ENCODE measurements at regions not wholly inside any gene's neighbourhood (a gene's known extent, or its start where the extent isn't known, plus 50 kb on each side); places are given as distances from the start of the nearest gene placed in this dataset.

DNA sequence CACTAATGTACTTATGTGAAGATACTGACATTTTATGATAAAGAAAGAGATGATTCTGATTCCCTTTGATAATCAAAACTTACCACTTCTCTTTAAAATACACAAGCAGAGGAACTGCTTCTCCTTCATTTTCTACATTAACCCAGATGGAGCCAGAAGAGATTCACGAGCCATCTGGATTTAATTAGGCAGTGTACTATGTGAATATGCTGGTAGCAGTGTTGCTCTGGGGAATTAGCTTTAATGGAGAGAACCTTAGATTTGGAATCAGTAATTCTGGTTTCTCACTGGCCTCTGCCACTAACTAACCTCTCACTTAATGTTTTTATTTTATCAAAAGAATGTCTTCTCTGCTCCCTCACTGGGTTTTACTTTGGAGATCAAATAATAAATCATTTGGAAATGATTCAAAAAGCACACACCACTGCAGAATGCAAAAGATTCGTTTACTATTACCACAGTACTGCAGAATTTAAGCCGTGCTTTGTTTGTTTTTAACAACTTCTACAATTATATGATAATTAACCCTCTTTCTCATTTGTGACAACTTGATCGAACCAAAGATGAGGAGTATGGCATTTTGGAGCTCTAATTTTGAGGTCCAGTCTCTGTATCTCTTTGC is 77.5 kb upstream of the PHYHIPL start:
- FAIRE-seq (no peak), ATAC-seq (no peak), DNase-seq (ENCODE audit: low read depth, low spot score) (no peak)
- no peak overlapping the region for H2AFZ ChIP-seq (ENCODE audit: control insufficient read depth, low read depth, low read length)
- H3K9me3 ChIP-seq (replicated peaks; ENCODE audit: control insufficient read depth, insufficient read depth, low read length) = no peaks in the 10 kb centered on the region
- H3K4me3 ChIP-seq = no peak overlapping the region
- POLR2A ChIA-PET = interaction anchor here (0.8 to 1.9 kb wide), 4 partner anchors 9 to 30 kb away, joined by 3 to 6 read pairs (median 3); no protein-coding TSS in a partner anchor
- no peaks in the 10 kb centered on the region for H3K36me3 ChIP-seq (ENCODE audit: control insufficient read depth in 2 of 2, insufficient read depth in 2 of 2, low read length in 1 of 2)
- SMC1A ChIA-PET (ENCODE audit: uncharacterized antibody, unreplicated experiment) = interaction anchor here (0.8 to 13.1 kb wide), 11 partner anchors 10 to 146 kb away, joined by 3 to 328 read pairs (median 4); no protein-coding TSS in a partner anchor
- H3K79me2 ChIP-seq (ENCODE audit: control insufficient read depth, insufficient read depth, low read length) = no peaks in the 10 kb centered on the region
- in situ Hi-C loops (cut with MboI) = no loop called here
- intact Hi-C loops (cut with micrococcal nuclease; ENCODE audit: unreplicated experiment) = no loop called here
- H3K27ac ChIP-seq (ENCODE audit: control insufficient read depth, insufficient read depth) = no peak overlapping the region
- no peaks in the 10 kb centered on the region for H4K20me1 ChIP-seq (ENCODE audit: control insufficient read depth, insufficient read depth)
- H3K4me2 ChIP-seq (ENCODE audit: control insufficient read depth, insufficient read depth) = no peak overlapping the region
- no peak overlapping the region for H3K9ac ChIP-seq (ENCODE audit: control insufficient read depth, insufficient read depth, low read length)
- no peak for TF ChIP-seq RBBP5 (conservative IDR thresholded peaks at IDR 0.05)
- TF ChIP-seq, protein P1, sequence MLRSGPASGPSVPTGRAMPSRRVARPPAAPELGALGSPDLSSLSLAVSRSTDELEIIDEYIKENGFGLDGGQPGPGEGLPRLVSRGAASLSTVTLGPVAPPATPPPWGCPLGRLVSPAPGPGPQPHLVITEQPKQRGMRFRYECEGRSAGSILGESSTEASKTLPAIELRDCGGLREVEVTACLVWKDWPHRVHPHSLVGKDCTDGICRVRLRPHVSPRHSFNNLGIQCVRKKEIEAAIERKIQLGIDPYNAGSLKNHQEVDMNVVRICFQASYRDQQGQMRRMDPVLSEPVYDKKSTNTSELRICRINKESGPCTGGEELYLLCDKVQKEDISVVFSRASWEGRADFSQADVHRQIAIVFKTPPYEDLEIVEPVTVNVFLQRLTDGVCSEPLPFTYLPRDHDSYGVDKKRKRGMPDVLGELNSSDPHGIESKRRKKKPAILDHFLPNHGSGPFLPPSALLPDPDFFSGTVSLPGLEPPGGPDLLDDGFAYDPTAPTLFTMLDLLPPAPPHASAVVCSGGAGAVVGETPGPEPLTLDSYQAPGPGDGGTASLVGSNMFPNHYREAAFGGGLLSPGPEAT (IDR thresholded peaks at IDR 0.05; ENCODE audit: low read depth) = no peak
- H3K4me1 ChIP-seq (ENCODE audit: control insufficient read depth, insufficient read depth, low read length) = no peaks in the 10 kb centered on the region
- BruUV-seq (replicated peaks) = no TSS peak
- no peaks in the 10 kb centered on the region for H3K27me3 ChIP-seq (replicated peaks in 1 of 2; ENCODE audit: control insufficient read depth in 2 of 2, insufficient read depth in 2 of 2, low read length in 1 of 2)
- RAD21 ChIA-PET (ENCODE audit: unreplicated experiment) = interaction anchor here (0.6 to 3.1 kb wide), 8 partner anchors 9 to 103 kb away, joined by 3 to 10 read pairs (median 3); no protein-coding TSS in a partner anchor
- CTCF ChIA-PET = interaction anchor here (1.3 to 1.9 kb wide), 5 partner anchors 8 to 54 kb away, joined by 3 to 8 read pairs (median 5); no protein-coding TSS in a partner anchor
- 7% methylated on average over 4 of the region's 4 CpGs for WGBS (ENCODE audit: insufficient coverage, insufficient replicate concordance, low lambda C conversion rate, missing lambda C conversion rate)

DNA sequence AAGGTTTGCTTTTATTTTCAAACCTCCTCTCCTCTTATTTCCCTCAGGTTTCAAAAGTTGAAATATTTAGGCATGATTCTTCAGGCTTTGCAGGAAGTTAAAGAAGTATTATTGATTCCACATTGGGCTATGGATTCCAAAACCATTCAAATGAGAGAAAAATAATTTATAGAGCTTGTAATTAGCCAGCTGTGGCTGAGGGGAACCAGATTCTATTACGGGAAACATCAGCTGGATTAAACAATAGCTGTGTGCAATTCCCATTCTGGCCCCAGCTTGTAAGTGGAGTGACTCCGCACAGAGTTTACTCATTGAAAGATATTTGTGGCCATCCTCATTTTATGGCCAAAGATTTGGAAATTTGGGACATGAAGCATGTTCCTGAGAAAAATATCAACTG is 77.0 kb upstream of the PHYHIPL start:
- no peak for FAIRE-seq
- no peaks in the 10 kb centered on the region for H3K9me3 ChIP-seq (replicated peaks; ENCODE audit: control insufficient read depth, insufficient read depth, low read length)
- WGBS (ENCODE audit: insufficient coverage, insufficient replicate concordance, low lambda C conversion rate, missing lambda C conversion rate) = 17% methylated on average over 2 of the region's 2 CpGs
- ChIA-PET POLR2A (interaction anchor here (0.8 to 1.9 kb wide), 6 partner anchors 9 to 35 kb away, joined by 3 to 9 read pairs (median 3); no protein-coding TSS in a partner anchor), CTCF (interaction anchor here (1.3 to 1.9 kb wide), 4 partner anchors 9 to 54 kb away, joined by 3 to 8 read pairs (median 6); no protein-coding TSS in a partner anchor), SMC1A (ENCODE audit: uncharacterized antibody, unreplicated experiment) (interaction anchor here (0.8 to 13.1 kb wide), 11 partner anchors 9 to 147 kb away, joined by 3 to 328 read pairs (median 4); no protein-coding TSS in a partner anchor), RAD21 (ENCODE audit: unreplicated experiment) (interaction anchor here (0.6 to 3.1 kb wide), 11 partner anchors 8 to 135 kb away, joined by 3 to 10 read pairs (median 3); no protein-coding TSS in a partner anchor)
- no peaks in the 10 kb centered on the region for H3K79me2 ChIP-seq (ENCODE audit: control insufficient read depth, insufficient read depth, low read length)
- ATAC-seq = no peak
- H2AFZ ChIP-seq (ENCODE audit: control insufficient read depth, low read depth, low read length) = no peak overlapping the region
- H3K4me2 ChIP-seq (ENCODE audit: control insufficient read depth, insufficient read depth) = no peak overlapping the region
- no peak for DNase-seq (ENCODE audit: low read depth, low spot score)
- H3K27me3 ChIP-seq (replicated peaks in 1 of 2; ENCODE audit: control insufficient read depth in 2 of 2, insufficient read depth in 2 of 2, low read length in 1 of 2) = no peaks in the 10 kb centered on the region
- intact Hi-C loops (cut with micrococcal nuclease; ENCODE audit: unreplicated experiment) = no loop called here
- H3K9ac ChIP-seq (ENCODE audit: control insufficient read depth, insufficient read depth, low read length) = no peak overlapping the region
- H4K20me1 ChIP-seq (ENCODE audit: control insufficient read depth, insufficient read depth) = no peaks in the 10 kb centered on the region
- no TSS peak for BruUV-seq (replicated peaks)
- H3K4me1 ChIP-seq (ENCODE audit: control insufficient read depth, insufficient read depth, low read length) = no peaks in the 10 kb centered on the region
- no peaks in the 10 kb centered on the region for H3K36me3 ChIP-seq (ENCODE audit: control insufficient read depth in 2 of 2, insufficient read depth in 2 of 2, low read length in 1 of 2)
- in situ Hi-C loops (cut with MboI) = no loop called here
- no peak overlapping the region for H3K4me3 ChIP-seq
- no peak overlapping the region for H3K27ac ChIP-seq (ENCODE audit: control insufficient read depth, insufficient read depth)
- TF ChIP-seq CBFB (IDR thresholded peaks at IDR 0.05; ENCODE audit: low read depth) (no peak), KLF5 (IDR thresholded peaks at IDR 0.05; ENCODE audit: partially characterized antibody) (no peak), HCFC1 (IDR thresholded peaks at IDR 0.05; ENCODE audit: low read length) (no peak), HDGF (IDR thresholded peaks at IDR 0.05) (no peak), ESRRA (IDR thresholded peaks at IDR 0.05; ENCODE audit: low read length) (no peak), CBX3 (IDR thresholded peaks at IDR 0.05; ENCODE audit: borderline replicate concordance, low read depth) (no peak), BRCA1 (IDR thresholded peaks at IDR 0.05; ENCODE audit: low read depth, low read length) (no peak), RBBP5 (conservative IDR thresholded peaks at IDR 0.05) (no peak), GATAD2B (conservative IDR thresholded peaks at IDR 0.05; ENCODE audit: low read depth) (no peak)
- TF ChIP-seq, protein P2, sequence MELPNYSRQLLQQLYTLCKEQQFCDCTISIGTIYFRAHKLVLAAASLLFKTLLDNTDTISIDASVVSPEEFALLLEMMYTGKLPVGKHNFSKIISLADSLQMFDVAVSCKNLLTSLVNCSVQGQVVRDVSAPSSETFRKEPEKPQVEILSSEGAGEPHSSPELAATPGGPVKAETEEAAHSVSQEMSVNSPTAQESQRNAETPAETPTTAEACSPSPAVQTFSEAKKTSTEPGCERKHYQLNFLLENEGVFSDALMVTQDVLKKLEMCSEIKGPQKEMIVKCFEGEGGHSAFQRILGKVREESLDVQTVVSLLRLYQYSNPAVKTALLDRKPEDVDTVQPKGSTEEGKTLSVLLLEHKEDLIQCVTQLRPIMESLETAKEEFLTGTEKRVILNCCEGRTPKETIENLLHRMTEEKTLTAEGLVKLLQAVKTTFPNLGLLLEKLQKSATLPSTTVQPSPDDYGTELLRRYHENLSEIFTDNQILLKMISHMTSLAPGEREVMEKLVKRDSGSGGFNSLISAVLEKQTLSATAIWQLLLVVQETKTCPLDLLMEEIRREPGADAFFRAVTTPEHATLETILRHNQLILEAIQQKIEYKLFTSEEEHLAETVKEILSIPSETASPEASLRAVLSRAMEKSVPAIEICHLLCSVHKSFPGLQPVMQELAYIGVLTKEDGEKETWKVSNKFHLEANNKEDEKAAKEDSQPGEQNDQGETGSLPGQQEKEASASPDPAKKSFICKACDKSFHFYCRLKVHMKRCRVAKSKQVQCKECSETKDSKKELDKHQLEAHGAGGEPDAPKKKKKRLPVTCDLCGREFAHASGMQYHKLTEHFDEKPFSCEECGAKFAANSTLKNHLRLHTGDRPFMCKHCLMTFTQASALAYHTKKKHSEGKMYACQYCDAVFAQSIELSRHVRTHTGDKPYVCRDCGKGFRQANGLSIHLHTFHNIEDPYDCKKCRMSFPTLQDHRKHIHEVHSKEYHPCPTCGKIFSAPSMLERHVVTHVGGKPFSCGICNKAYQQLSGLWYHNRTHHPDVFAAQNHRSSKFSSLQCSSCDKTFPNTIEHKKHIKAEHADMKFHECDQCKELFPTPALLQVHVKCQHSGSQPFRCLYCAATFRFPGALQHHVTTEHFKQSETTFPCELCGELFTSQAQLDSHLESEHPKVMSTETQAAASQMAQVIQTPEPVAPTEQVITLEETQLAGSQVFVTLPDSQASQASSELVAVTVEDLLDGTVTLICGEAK (IDR thresholded peaks at IDR 0.05; ENCODE audit: borderline replicate concordance) = no peak

Data from GM12878 (cell line).